ENCODE measurements at regions not wholly inside any gene's neighbourhood (a gene's known extent, or its start where the extent isn't known, plus 50 kb on each side); places are given as distances from the start of the nearest gene placed in this dataset.

DNA sequence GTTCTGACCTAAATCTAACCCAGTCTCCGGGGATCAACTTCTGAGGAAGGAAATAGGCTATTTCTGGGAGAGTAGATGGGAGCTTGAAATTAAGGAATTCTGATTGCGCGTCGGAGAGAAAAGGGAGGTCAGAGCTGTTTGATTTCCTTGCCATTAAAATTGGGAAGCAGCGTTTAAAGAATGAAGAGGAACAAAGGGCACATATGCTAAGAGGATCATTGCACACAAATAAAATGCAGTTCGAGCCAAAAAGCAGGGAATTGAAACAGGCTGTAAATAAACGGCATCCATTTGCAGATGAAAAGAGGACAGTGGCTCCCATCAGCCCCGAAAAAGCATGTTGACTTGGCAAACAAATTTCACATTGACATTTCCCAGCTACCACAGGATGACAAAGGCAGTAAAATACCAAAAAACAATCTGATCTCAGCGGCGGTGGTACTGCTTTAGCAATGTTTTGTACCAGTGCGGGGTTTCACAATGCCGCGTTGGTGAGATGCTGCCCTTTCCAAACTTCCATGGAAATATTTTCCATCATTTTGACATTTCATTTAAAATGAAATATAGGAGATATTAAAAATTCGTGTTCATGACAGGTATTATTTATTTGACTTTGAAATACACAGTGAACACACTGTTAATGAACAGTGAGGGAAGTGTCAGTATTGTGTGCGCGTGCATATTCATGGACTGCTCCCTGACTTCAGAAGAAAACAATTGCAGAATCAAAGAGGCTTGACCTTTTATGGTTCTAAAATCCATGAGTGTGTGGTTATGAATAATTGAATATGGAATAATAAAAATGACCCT is 108.8 kb downstream of the SQOR start:
- DNase-seq (no peak), ATAC-seq (no peak)
- intact Hi-C loops (cut with DNase I, micrococcal nuclease), result no loop called here
- TF ChIP-seq, protein P1, sequence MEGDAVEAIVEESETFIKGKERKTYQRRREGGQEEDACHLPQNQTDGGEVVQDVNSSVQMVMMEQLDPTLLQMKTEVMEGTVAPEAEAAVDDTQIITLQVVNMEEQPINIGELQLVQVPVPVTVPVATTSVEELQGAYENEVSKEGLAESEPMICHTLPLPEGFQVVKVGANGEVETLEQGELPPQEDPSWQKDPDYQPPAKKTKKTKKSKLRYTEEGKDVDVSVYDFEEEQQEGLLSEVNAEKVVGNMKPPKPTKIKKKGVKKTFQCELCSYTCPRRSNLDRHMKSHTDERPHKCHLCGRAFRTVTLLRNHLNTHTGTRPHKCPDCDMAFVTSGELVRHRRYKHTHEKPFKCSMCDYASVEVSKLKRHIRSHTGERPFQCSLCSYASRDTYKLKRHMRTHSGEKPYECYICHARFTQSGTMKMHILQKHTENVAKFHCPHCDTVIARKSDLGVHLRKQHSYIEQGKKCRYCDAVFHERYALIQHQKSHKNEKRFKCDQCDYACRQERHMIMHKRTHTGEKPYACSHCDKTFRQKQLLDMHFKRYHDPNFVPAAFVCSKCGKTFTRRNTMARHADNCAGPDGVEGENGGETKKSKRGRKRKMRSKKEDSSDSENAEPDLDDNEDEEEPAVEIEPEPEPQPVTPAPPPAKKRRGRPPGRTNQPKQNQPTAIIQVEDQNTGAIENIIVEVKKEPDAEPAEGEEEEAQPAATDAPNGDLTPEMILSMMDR (IDR thresholded peaks at IDR 0.05), result no peak
- H3K4me3 ChIP-seq, result no peak overlapping the region
- H3K9me3 ChIP-seq, result no peaks in the 10 kb centered on the region
- H3K4me1 ChIP-seq (ENCODE audit: low read depth), result no peaks in the 10 kb centered on the region
- H3K36me3 ChIP-seq (ENCODE audit: low read depth), result no peaks in the 10 kb centered on the region

DNA sequence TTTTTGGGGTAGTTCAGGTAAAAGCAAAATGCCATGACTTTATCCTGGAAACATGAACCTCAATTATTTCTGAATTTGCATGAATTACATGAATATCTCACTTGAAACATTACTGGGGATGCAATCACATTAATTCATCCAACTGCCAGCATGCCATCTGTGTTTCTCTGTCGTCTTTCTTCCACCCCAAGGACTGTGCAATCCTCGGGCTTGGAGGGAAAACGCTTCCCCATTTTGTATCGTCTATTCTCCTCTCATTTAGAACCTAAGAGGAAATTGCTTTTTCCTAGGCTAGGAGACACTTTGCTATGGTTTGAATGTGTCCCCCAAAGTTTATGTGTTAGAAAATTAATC is 109.4 kb downstream of the SQOR start:
- TF ChIP-seq, protein P1 (IDR thresholded peaks at IDR 0.05), result no peak
- intact Hi-C loops (cut with DNase I, micrococcal nuclease), result no loop called here
- H3K4me1 ChIP-seq (ENCODE audit: low read depth), result no peaks in the 10 kb centered on the region

DNA sequence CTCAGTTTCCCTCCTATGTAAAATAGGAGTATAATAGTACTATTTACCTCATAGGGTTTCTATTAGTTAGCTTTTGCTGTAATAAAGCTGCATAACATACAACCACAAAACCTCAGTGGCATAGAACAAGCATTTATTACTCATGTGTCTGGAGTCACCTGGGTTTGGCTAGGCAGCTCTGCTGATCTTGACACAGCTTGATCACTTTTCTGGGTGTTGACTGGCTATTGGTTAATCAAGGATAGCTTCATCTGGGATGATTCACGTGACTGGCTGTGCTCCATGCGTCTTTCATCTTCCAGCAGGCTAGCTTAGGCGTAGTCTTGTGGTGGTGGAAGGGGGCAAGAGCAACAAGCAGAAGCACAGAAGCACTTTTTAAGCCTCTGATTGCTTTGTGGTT is 112.6 kb downstream of the SQOR start:
- TF ChIP-seq, protein P1 (IDR thresholded peaks at IDR 0.05), result no peak
- H3K9me3 ChIP-seq, result no peaks in the 10 kb centered on the region
- no peaks in the 10 kb centered on the region for H3K36me3 ChIP-seq (ENCODE audit: low read depth)
- ATAC-seq (no peak), DNase-seq (no peak)
- no peaks in the 10 kb centered on the region for H3K4me1 ChIP-seq (ENCODE audit: low read depth)
- intact Hi-C loops (cut with DNase I, micrococcal nuclease), result no loop called here
- no peak overlapping the region for H3K4me3 ChIP-seq

More for the DNA sequence above, 109.4 kb downstream of the SQOR start:
- no peak for ATAC-seq
- Histone ChIP-seq H3K9me3 (no peaks in the 10 kb centered on the region), H3K4me3 (no peak overlapping the region), H3K36me3 (ENCODE audit: low read depth) (no peaks in the 10 kb centered on the region)
- no peak for DNase-seq

DNA sequence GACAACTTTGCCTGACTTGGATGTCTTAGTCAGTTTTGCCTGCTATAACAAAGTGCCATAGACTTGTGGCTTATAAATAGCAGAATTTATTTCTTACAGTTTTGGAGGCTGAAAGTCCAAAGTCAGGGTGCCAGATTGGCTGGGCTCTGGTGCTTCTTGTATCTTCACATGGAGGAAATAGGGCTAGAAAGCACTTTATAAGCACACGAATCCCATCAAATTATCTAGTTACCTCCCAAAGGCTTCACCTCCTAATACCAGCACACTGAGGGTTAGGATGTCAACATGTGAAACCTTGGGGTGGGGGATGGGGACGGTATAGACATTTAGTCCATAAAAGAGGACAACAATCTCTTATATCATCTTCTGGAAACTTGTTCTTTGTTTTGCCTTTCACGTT is 116.8 kb downstream of the SQOR start:
- intact Hi-C loops (cut with DNase I, micrococcal nuclease), result no loop called here
- DNase-seq (no peak), ATAC-seq (no peak)
- H3K36me3 ChIP-seq (ENCODE audit: low read depth), result no peaks in the 10 kb centered on the region
- TF ChIP-seq, protein P1 (IDR thresholded peaks at IDR 0.05), result no peak
- H3K4me1 ChIP-seq (ENCODE audit: low read depth), result no peaks in the 10 kb centered on the region
- no peak overlapping the region for H3K4me3 ChIP-seq
- no peaks in the 10 kb centered on the region for H3K9me3 ChIP-seq

DNA sequence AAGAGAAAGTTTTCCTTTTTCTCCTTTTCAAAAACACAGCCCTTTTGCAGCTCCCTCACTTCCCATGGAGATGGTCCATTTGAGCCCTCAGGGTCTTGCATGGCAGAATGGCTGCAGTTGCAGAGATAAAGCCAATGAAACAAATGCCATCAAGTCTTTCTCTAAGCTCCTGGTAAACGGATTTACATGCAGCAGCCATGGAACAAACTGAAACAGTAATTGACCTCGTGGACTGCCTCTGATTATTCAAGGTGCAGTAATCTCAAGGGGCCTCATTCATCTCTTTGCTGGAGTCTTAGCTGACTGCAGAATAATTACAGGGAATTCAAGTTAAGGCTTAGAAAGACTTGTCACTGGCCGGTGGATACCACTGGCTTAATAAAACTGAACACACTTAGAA is 125.1 kb downstream of the SQOR start:
- peaks cover 4% of the 10 kb centered on the region for H3K4me1 ChIP-seq (ENCODE audit: low read depth)
- DNase-seq (no peak), ATAC-seq (no peak)
- H3K9me3 ChIP-seq, result no peaks in the 10 kb centered on the region
- H3K4me3 ChIP-seq, result no peak overlapping the region
- intact Hi-C loops (cut with DNase I, micrococcal nuclease), result no loop called here
- H3K36me3 ChIP-seq (ENCODE audit: low read depth), result no peaks in the 10 kb centered on the region
- TF ChIP-seq, protein P1 (IDR thresholded peaks at IDR 0.05), result no peak
